ENCODE measurements at regions not wholly inside any gene's neighbourhood (a gene's known extent, or its start where the extent isn't known, plus 50 kb on each side); places are given as distances from the start of the nearest gene placed in this dataset.

GRCh38 chr12:124487834-124488165 lies 79.6 kb downstream of the NCOR2 start:
- TF ChIP-seq, protein P1, sequence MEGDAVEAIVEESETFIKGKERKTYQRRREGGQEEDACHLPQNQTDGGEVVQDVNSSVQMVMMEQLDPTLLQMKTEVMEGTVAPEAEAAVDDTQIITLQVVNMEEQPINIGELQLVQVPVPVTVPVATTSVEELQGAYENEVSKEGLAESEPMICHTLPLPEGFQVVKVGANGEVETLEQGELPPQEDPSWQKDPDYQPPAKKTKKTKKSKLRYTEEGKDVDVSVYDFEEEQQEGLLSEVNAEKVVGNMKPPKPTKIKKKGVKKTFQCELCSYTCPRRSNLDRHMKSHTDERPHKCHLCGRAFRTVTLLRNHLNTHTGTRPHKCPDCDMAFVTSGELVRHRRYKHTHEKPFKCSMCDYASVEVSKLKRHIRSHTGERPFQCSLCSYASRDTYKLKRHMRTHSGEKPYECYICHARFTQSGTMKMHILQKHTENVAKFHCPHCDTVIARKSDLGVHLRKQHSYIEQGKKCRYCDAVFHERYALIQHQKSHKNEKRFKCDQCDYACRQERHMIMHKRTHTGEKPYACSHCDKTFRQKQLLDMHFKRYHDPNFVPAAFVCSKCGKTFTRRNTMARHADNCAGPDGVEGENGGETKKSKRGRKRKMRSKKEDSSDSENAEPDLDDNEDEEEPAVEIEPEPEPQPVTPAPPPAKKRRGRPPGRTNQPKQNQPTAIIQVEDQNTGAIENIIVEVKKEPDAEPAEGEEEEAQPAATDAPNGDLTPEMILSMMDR (IDR thresholded peaks at IDR 0.05; ENCODE audit: insufficient read depth, low read length, poor library complexity, severe bottlenecking), result no peak
- no peak for TF ChIP-seq EZH2phosphoT487 (conservative IDR thresholded peaks at IDR 0.05; ENCODE audit: low read length)

All from SU-DHL-6 (cell line).